OCI-LY1 (cell line): ENCODE measurements at regions not wholly inside any gene's neighbourhood (a gene's known extent, or its start where the extent isn't known, plus 50 kb on each side); places are given as distances from the start of the nearest gene placed in this dataset.

Experiments
- CTCF ChIP-seq: fragments of 200-600 bp; sonication (generic), shearing (Covaris generic); IDR thresholded peaks from 2 replicates; pipeline ENCODE4 v1.5.1; 2017; ENCODE audit warnings: mild to moderate bottlenecking, antibody characterized with exemption, low read length, moderate library complexity, mixed read lengths
- EZH2 ChIP-seq: fragments of 200-600 bp; sonication (generic), shearing (Covaris generic); IDR thresholded peaks from 2 replicates; pipeline ENCODE4 v1.8.0; 2017; ENCODE audit warnings: borderline replicate concordance, mixed run types, mild to moderate bottlenecking, antibody characterized with exemption, low read length, moderate library complexity, mixed read lengths

GRCh38 chr9:129407905-129408452 is 212.9 kb downstream of the C9orf50 start:
- TF ChIP-seq CTCF = no peak
- no peak for TF ChIP-seq EZH2
